H1 (cell line): ENCODE measurements at regions not wholly inside any gene's neighbourhood (a gene's known extent, or its start where the extent isn't known, plus 50 kb on each side); places are given as distances from the start of the nearest gene placed in this dataset.

Source experiments
- CTCF ChIA-PET: fragments of 300-600 bp; sonication (Branson Sonifier 250); formaldehyde crosslinking; loops from one replicate; lab custom pipeline; 2021; ENCODE audit not compliant: partially characterized antibody; lab: Charles Lee
- POLR2A ChIA-PET: fragments of 300-600 bp; sonication (Branson Sonifier 250); formaldehyde crosslinking; loops from one replicate; lab custom pipeline; 2021; ENCODE audit warnings: inconsistent platforms; ENCODE audit not compliant: partially characterized antibody; lab: Charles Lee
- DNase-seq, 2 experiments: peaks; one replicate each; pipeline versions ENCODE4 v3.0.0 to v3.0.0-alpha.2; 2010 to 2022; ENCODE audit warnings: low spot score in 2 of 2, low read depth in 1 of 2, mixed read lengths in 1 of 2
- FAIRE-seq: peaks from 2 replicates; lab custom pipeline; 2011; peaks lifted over from hg19 to GRCh38; lab: Jason Lieb, UNC
- H2AFZ ChIP-seq: 2 replicates; pipeline ENCODE4 v1.8.1; 2012; ENCODE audit warnings: low read length, inconsistent platforms
- H2AK5ac ChIP-seq: 2 replicates; pipeline ENCODE4 v1.6.1; 2013; ENCODE audit warnings: low read depth, low read length
- H2BK120ac ChIP-seq: replicated peaks from 2 replicates; pipeline ENCODE3; 2013; ENCODE audit warnings: low read depth, low read length, inconsistent platforms
- H2BK12ac ChIP-seq: 2 replicates; pipeline ENCODE4 v1.6.1; 2013; ENCODE audit warnings: low read depth, low read length
- H2BK15ac ChIP-seq: 2 replicates; pipeline ENCODE4 v1.6.1; 2013; ENCODE audit warnings: low read length
- H2BK20ac ChIP-seq: 2 replicates; pipeline ENCODE4 v1.6.1; 2013; ENCODE audit warnings: low read length
- H2BK5ac ChIP-seq: 2 replicates; pipeline ENCODE4 v1.6.1; 2013; ENCODE audit warnings: low read depth, low read length
- H3K14ac ChIP-seq: 2 replicates; pipeline ENCODE4 v1.6.1; 2013; ENCODE audit warnings: inconsistent platforms; ENCODE audit not compliant: insufficient read length
- H3K18ac ChIP-seq: 2 replicates; pipeline ENCODE4 v1.6.1; 2013; ENCODE audit warnings: low read length; ENCODE audit errors: extremely low read depth
- H3K23ac ChIP-seq: 2 replicates; pipeline ENCODE4 v1.6.1; 2013; ENCODE audit warnings: inconsistent platforms; ENCODE audit not compliant: insufficient read length
- H3K23me2 ChIP-seq: 2 replicates; pipeline ENCODE4 v1.6.1; 2013; ENCODE audit warnings: low read depth, low read length
- H3K27ac ChIP-seq: 2 replicates; pipeline ENCODE4 v1.6.1; 2011; ENCODE audit warnings: low read depth, low read length, inconsistent platforms
- H3K27me3 ChIP-seq, 4 experiments: replicated peaks in 1 of 4; 1 replicate in 1 of 4; 2 replicates in 3 of 4; pipeline versions ENCODE4 v1.6.1 to v1.8.1; 2011 to 2013; ENCODE audit warnings: low read length in 3 of 4, mild to moderate bottlenecking in 3 of 4, inconsistent platforms in 2 of 4, mixed read lengths in 2 of 4, moderate library complexity in 1 of 4; ENCODE audit not compliant: control insufficient read depth in 3 of 4, insufficient read depth in 3 of 4; ENCODE audit errors: extremely low read depth in 1 of 4
- H3K36me3 ChIP-seq, 4 experiments: 2 replicates each; pipeline versions ENCODE4 v1.6.1 to v1.8.1; 2011 to 2013; ENCODE audit warnings: mild to moderate bottlenecking in 4 of 4, low read length in 3 of 4, moderate library complexity in 2 of 4, control low read depth in 1 of 4, inconsistent platforms in 1 of 4; ENCODE audit not compliant: insufficient read depth in 4 of 4, control insufficient read depth in 2 of 4
- H3K4ac ChIP-seq: replicated peaks from 2 replicates; pipeline ENCODE3; 2013; ENCODE audit warnings: low read length, low read depth, mixed read lengths, inconsistent platforms; ENCODE audit not compliant: insufficient read length
- H3K4me1 ChIP-seq, 4 experiments: replicated peaks in 1 of 4; 1 replicate in 1 of 4; 2 replicates in 3 of 4; pipeline versions ENCODE4 v1.6.1 to v1.8.1; 2011 to 2013; ENCODE audit warnings: low read length in 3 of 4, inconsistent platforms in 2 of 4, mixed read lengths in 1 of 4; ENCODE audit not compliant: insufficient read depth in 4 of 4, control insufficient read depth in 3 of 4
- H3K4me2 ChIP-seq, 2 experiments: 2 replicates each; pipeline versions ENCODE4 v1.6.1 to v1.8.1; 2011 to 2013; ENCODE audit warnings: low read depth in 2 of 2, low read length in 2 of 2, control low read depth in 1 of 2, inconsistent platforms in 1 of 2, mild to moderate bottlenecking in 1 of 2; ENCODE audit not compliant: insufficient read depth in 1 of 2
- H3K4me3 ChIP-seq, 4 experiments: fragments of 200-600, 300-600 bp in 1 of 4; sonication (generic), shearing (Covaris generic), sonication (Bioruptor Twin) in 1 of 4; 2 replicates each; pipeline versions ENCODE4 v1.5.1 to v1.8.1; 2011 to 2016; ENCODE audit warnings: low read length in 4 of 4, low read depth in 3 of 4, control low read depth in 2 of 4, inconsistent platforms in 2 of 4, mild to moderate bottlenecking in 2 of 4, mixed read lengths in 1 of 4, moderate library complexity in 1 of 4; ENCODE audit not compliant: insufficient read depth in 2 of 4; ENCODE audit errors: extremely low read depth in 1 of 4
- H3K56ac ChIP-seq: replicated peaks from 2 replicates; pipeline ENCODE3; 2013; ENCODE audit warnings: low read depth, mild to moderate bottlenecking, mixed read lengths, low read length, inconsistent platforms; ENCODE audit not compliant: insufficient read length
- H3K79me1 ChIP-seq: 2 replicates; pipeline ENCODE4 v1.6.1; 2013; ENCODE audit warnings: low read depth, low read length, control low read depth
- H3K79me2 ChIP-seq, 2 experiments: 2 replicates each; pipeline versions ENCODE4 v1.6.1 to v1.8.1; 2012 to 2013; ENCODE audit warnings: low read length in 2 of 2, mild to moderate bottlenecking in 2 of 2, inconsistent platforms in 1 of 2; ENCODE audit not compliant: insufficient read depth in 2 of 2, control insufficient read depth in 1 of 2
- H3K9ac ChIP-seq, 4 experiments: replicated peaks in 1 of 4; 1 replicate in 1 of 4; 2 replicates in 3 of 4; pipeline versions ENCODE4 v1.6.1 to v1.8.1; 2011 to 2013; ENCODE audit warnings: low read depth in 3 of 4, low read length in 3 of 4, control low read depth in 2 of 4, mild to moderate bottlenecking in 2 of 4, moderate library complexity in 2 of 4, inconsistent platforms in 1 of 4; ENCODE audit errors: extremely low read depth in 1 of 4
- H3K9me3 ChIP-seq, 2 experiments: 2 replicates each; pipeline versions ENCODE4 v1.6.1 to v1.8.1; 2012 to 2013; ENCODE audit warnings: mild to moderate bottlenecking in 2 of 2, moderate library complexity in 2 of 2, control low read depth in 1 of 2, inconsistent platforms in 1 of 2, low read depth in 1 of 2, low read length in 1 of 2, mixed read lengths in 1 of 2; ENCODE audit not compliant: insufficient read depth in 2 of 2
- H4K20me1 ChIP-seq, 2 experiments: replicated peaks in 1 of 2; 2 replicates each; pipeline versions ENCODE3 to v1.8.1; 2011 to 2013; ENCODE audit warnings: inconsistent platforms in 2 of 2, low read length in 2 of 2, mild to moderate bottlenecking in 1 of 2; ENCODE audit not compliant: insufficient read depth in 2 of 2, control insufficient read depth in 1 of 2
- H4K5ac ChIP-seq: 2 replicates; pipeline ENCODE4 v1.6.1; 2013; ENCODE audit warnings: low read length, low read depth, mixed read lengths, inconsistent platforms; ENCODE audit not compliant: insufficient read length
- H4K8ac ChIP-seq: 2 replicates; pipeline ENCODE4 v1.8.0; 2013; ENCODE audit warnings: mild to moderate bottlenecking, moderate library complexity, low read length, inconsistent platforms; ENCODE audit not compliant: insufficient read depth; ENCODE audit errors: extremely low read depth
- H4K91ac ChIP-seq: replicated peaks from 2 replicates; pipeline ENCODE3; 2013; ENCODE audit warnings: low read length, mixed read lengths, inconsistent platforms; ENCODE audit not compliant: insufficient read length
- BRCA1 ChIP-seq: IDR thresholded peaks from 2 replicates; pipeline ENCODE4 v1.6.1; 2012; ENCODE audit warnings: low read depth, low read length, improper control_type of control experiment
- CEBPB ChIP-seq: IDR thresholded peaks from 2 replicates; pipeline ENCODE4 v1.6.1; 2012; ENCODE audit warnings: low read depth, low read length
- CHD2 ChIP-seq: IDR thresholded peaks from 2 replicates; pipeline ENCODE4 v1.6.1; 2012; ENCODE audit warnings: low read length, improper control_type of control experiment
- CREB1 ChIP-seq: IDR thresholded peaks from 2 replicates; pipeline ENCODE4 v1.6.1; 2012; ENCODE audit warnings: inconsistent platforms
- GTF2F1 ChIP-seq: IDR thresholded peaks from 2 replicates; pipeline ENCODE4 v1.6.1; 2012; ENCODE audit warnings: low read depth, low read length, improper control_type of control experiment, borderline replicate concordance
- NRF1 ChIP-seq: IDR thresholded peaks from 2 replicates; pipeline ENCODE4 v1.6.1; 2011; ENCODE audit warnings: mild to moderate bottlenecking, low read depth, low read length, improper control_type of control experiment
- SAP30 ChIP-seq: fragments of 300-600 bp; sonication (generic); IDR thresholded peaks from 2 replicates; pipeline ENCODE4 v1.7.1; 2012; ENCODE audit warnings: low read length, moderate library complexity, mild to moderate bottlenecking, inconsistent platforms; ENCODE audit not compliant: insufficient read depth, insufficient replicate concordance
- SIN3A ChIP-seq, 2 experiments: IDR thresholded peaks in 1 of 2; conservative IDR thresholded peaks in 1 of 2; 2 replicates each; pipeline ENCODE4 v1.6.1; 2011 to 2012; ENCODE audit warnings: low read length in 2 of 2, improper control_type of control experiment in 1 of 2, low read depth in 1 of 2, mild to moderate bottlenecking in 1 of 2
- SIRT6 ChIP-seq: IDR thresholded peaks from one replicate; pipeline ENCODE4 v1.7.1; 2012; ENCODE audit warnings: low read length, inconsistent platforms
- TAF7 ChIP-seq: optimal IDR thresholded peaks from 2 replicates; pipeline ENCODE3; 2011; ENCODE audit warnings: low read depth, mild to moderate bottlenecking, inconsistent platforms, low read length, moderate library complexity, borderline replicate concordance
- WGBS, 2 experiments: shearing (Covaris generic) in 1 of 2; methylation state at CpG; one replicate each; pipeline versions ENCODE4 v1.1.6 to v1.1.7; 2013 to 2015; ENCODE audit warnings: low lambda C conversion rate in 2 of 2, mixed read lengths in 2 of 2, inconsistent platforms in 1 of 2, low coverage in 1 of 2, missing lambda C conversion rate in 1 of 2; ENCODE audit not compliant: insufficient replicate concordance in 2 of 2, insufficient coverage in 1 of 2, insufficient read length in 1 of 2; ENCODE audit errors: extremely low coverage in 1 of 2, missing lambda C conversion rate in 1 of 2; 5-methylcytosine and 5-hydroxymethylcytosine counted together

GRCh38 chr14:84343656-84344055, 1186.3 kb upstream of the FLRT2 start:
- no peak overlapping the region for H3K27ac ChIP-seq

More at GRCh38 chr14:84343656-84344055, 1186.3 kb upstream of the FLRT2 start:
- Histone ChIP-seq H2AFZ (no peak overlapping the region), H3K4me3 (no peak overlapping the region), H3K23ac (no peak overlapping the region), H3K9ac (peak overlapping the region in 1 of 4 experiments; percentile 8; a peak in 1 of 7 replicates), H2BK5ac (no peak overlapping the region), H4K20me1 (no peaks in the 10 kb centered on the region), H3K14ac (no peak overlapping the region), H3K79me2 (no peaks in the 10 kb centered on the region), H3K56ac (no peak overlapping the region), H3K36me3 (no peaks in the 10 kb centered on the region), H3K9me3 (no peaks in the 10 kb centered on the region; a peak in 1 of 4 replicates), H2BK15ac (no peak overlapping the region), H3K18ac (no peak overlapping the region), H2BK120ac (no peak overlapping the region), H4K91ac (no peak overlapping the region), H3K79me1 (no peaks in the 10 kb centered on the region), H2AK5ac (no peak overlapping the region), H3K27me3 (no peaks in the 10 kb centered on the region), H2BK20ac (no peak overlapping the region), H3K4me1 (no peaks in the 10 kb centered on the region; a peak in 1 of 7 replicates), H4K8ac (no peak overlapping the region), H4K5ac (no peak overlapping the region), H3K4ac (no peak overlapping the region), H3K23me2 (no peaks in the 10 kb centered on the region; the same call in 1 of the 2 replicates), H3K4me2 (no peak overlapping the region), H2BK12ac (no peak overlapping the region)
- no peak for FAIRE-seq
- CTCF ChIA-PET, result no interaction called here
- 94% methylated on average over 3 of the region's 3 CpGs; no CpG with 5 or more reads in 1 of the 2 experiments for WGBS, 2 experiments
- TF ChIP-seq SAP30, result no peak
- TF ChIP-seq SIN3A (conservative IDR thresholded peaks at IDR 0.05 in 1 of 2, IDR thresholded peaks at IDR 0.05 in 1 of 2; ENCODE audit: low read depth in 1 of 2, low read length in 2 of 2), result no peak
- TF ChIP-seq CHD2, result no peak
- TF ChIP-seq SIRT6, result no peak
- TF ChIP-seq CEBPB, result no peak
- no peak for TF ChIP-seq GTF2F1
- TF ChIP-seq TAF7, result no peak
- no peak for TF ChIP-seq CREB1
- no peak for TF ChIP-seq NRF1
- no peak for TF ChIP-seq BRCA1
- DNase-seq, result no peak
- POLR2A ChIA-PET, result no interaction called here
